K562 (cell line): ENCODE measurements at regions not wholly inside any gene's neighbourhood (a gene's known extent, or its start where the extent isn't known, plus 50 kb on each side); places are given as distances from the start of the nearest gene placed in this dataset.

Source experiments
- ATAC-seq: fragments of 200-7000 bp; cut with Tn5 transposase; 3 replicates; pipeline ENCODE4 v1.9.1; 2020; ENCODE audit warnings: moderate library complexity
- BruUV-seq: library from RNA; stranded (reverse); fragments of 400-500 nt; replicated peaks from 2 replicates; lab custom pipeline; 2021; lab: Mats Ljungman, UMichigan
- CTCF ChIA-PET: fragments of 300-600 bp; formaldehyde crosslinking; extraction: SDS; loops from one replicate; lab custom pipeline; 2021; ENCODE audit warnings: low intra/inter-chr PET ratio; lab: Yijun Ruan, JAX
- POLR2A ChIA-PET: fragments of 300-600, 350-650 bp; sonication (Branson Sonifier 250); formaldehyde crosslinking; extraction: SDS; loops from one replicate; lab custom pipeline; 2021; ENCODE audit warnings: antibody characterized with exemption, inconsistent platforms; lab: Yijun Ruan, JAX
- DNase-seq, 4 experiments: peaks; one replicate each; pipeline versions ENCODE4 v3.0.0 to v3.0.0-alpha.2; 2011 to 2018; ENCODE audit warnings: low spot score in 3 of 4, mixed read lengths in 3 of 4; ENCODE audit errors: extremely low read depth in 1 of 4
- FAIRE-seq: peaks from 2 replicates; lab custom pipeline; 2011; peaks lifted over from hg19 to GRCh38; lab: Jason Lieb, UNC
- H2AFZ ChIP-seq: 2 replicates; pipeline ENCODE4 v1.6.0; 2011; ENCODE audit warnings: low read depth, low read length, control low read depth, inconsistent platforms
- H3K27ac ChIP-seq: fragments of 200-600 bp; 3 replicates; pipeline ENCODE4 v1.8.0; 2011; ENCODE audit warnings: low read depth, mild to moderate bottlenecking, control low read depth, inconsistent platforms, low read length, moderate library complexity, mixed read lengths; ENCODE audit errors: extremely low read depth
- H3K27me3 ChIP-seq, 2 experiments: fragments of 300-600 bp in 1 of 2; 2 replicates in 1 of 2; 3 replicates in 1 of 2; pipeline versions ENCODE4 v1.6.0 to v1.8.0; 2011; ENCODE audit warnings: inconsistent platforms in 2 of 2, low read length in 2 of 2, mild to moderate bottlenecking in 1 of 2, mixed read lengths in 1 of 2, moderate library complexity in 1 of 2; ENCODE audit not compliant: control insufficient read depth in 2 of 2, insufficient read depth in 2 of 2
- H3K36me3 ChIP-seq: fragments of 300-600 bp; 3 replicates; pipeline ENCODE4 v1.8.0; 2011; ENCODE audit warnings: mild to moderate bottlenecking, low read length, inconsistent platforms; ENCODE audit not compliant: control insufficient read depth, insufficient read depth
- H3K4me1 ChIP-seq, 2 experiments: fragments of 200-600 bp in 1 of 2; replicated peaks in 1 of 2; 2 replicates in 1 of 2; 3 replicates in 1 of 2; pipeline versions ENCODE4 v1.5.1 to v1.8.0; 2011; ENCODE audit warnings: inconsistent platforms in 2 of 2, low read length in 2 of 2, mild to moderate bottlenecking in 1 of 2, mixed read lengths in 1 of 2, moderate library complexity in 1 of 2; ENCODE audit not compliant: control insufficient read depth in 2 of 2, insufficient read depth in 2 of 2
- H3K4me2 ChIP-seq: 2 replicates; pipeline ENCODE4 v1.6.1; 2011; ENCODE audit warnings: low read length, control low read depth, inconsistent platforms, mixed read lengths; ENCODE audit not compliant: insufficient read depth
- H3K4me3 ChIP-seq: fragments of 200-600 bp; sonication (generic), shearing (Covaris generic); 2 replicates; pipeline ENCODE4 v1.5.1; 2016; ENCODE audit warnings: control low read depth, inconsistent platforms
- H3K79me2 ChIP-seq: fragments of 200-600 bp; 3 replicates; pipeline ENCODE4 v1.8.0; 2011; ENCODE audit warnings: low read length, inconsistent platforms; ENCODE audit not compliant: control insufficient read depth, insufficient read depth
- H3K9ac ChIP-seq, 2 experiments: 2 replicates each; pipeline versions ENCODE4 v1.6.0 to v1.6.1; 2011; ENCODE audit warnings: low read depth in 2 of 2, low read length in 2 of 2, control low read depth in 1 of 2, inconsistent platforms in 1 of 2, mild to moderate bottlenecking in 1 of 2, mixed read lengths in 1 of 2; ENCODE audit not compliant: insufficient read depth in 1 of 2
- H3K9me1 ChIP-seq: one replicate; pipeline ENCODE4 v1.6.0; 2011; ENCODE audit warnings: inconsistent platforms, mild to moderate bottlenecking, low read length, moderate library complexity; ENCODE audit not compliant: control insufficient read depth, insufficient read depth
- H3K9me3 ChIP-seq: replicated peaks from 2 replicates; pipeline ENCODE4 v1.5.1; 2011; ENCODE audit warnings: low read depth, low read length, inconsistent platforms; ENCODE audit not compliant: control insufficient read depth, insufficient read depth
- H4K20me1 ChIP-seq: replicated peaks from 2 replicates; pipeline ENCODE4 v1.6.1; 2011; ENCODE audit warnings: low read length, inconsistent platforms, mixed read lengths; ENCODE audit not compliant: control insufficient read depth, insufficient read depth
- CBX2 ChIP-seq: fragments of 200-600 bp; sonication (generic); IDR thresholded peaks from one replicate; pipeline ENCODE4 v1.6.1; 2012; ENCODE audit warnings: mild to moderate bottlenecking, low read length, inconsistent platforms; ENCODE audit not compliant: insufficient read depth, poor library complexity, severe bottlenecking
- CHAMP1 ChIP-seq: fragments of 450-650 bp; IDR thresholded peaks from 2 replicates; pipeline ENCODE4 v1.6.1; 2016; ENCODE audit warnings: mild to moderate bottlenecking
- DIDO1 ChIP-seq: fragments of 450-650 bp; IDR thresholded peaks from 2 replicates; pipeline ENCODE4 v1.6.1; 2016; ENCODE audit warnings: low read depth, missing biosample characterization, missing genetic modification characterization
- DNMT1 ChIP-seq: fragments of 450-650 bp; IDR thresholded peaks from 2 replicates; pipeline ENCODE4 v1.6.1; 2016; ENCODE audit warnings: antibody characterized with exemption, mild to moderate bottlenecking
- GTF3C2 ChIP-seq: IDR thresholded peaks from 3 replicates; pipeline ENCODE4 v1.6.1; 2011; ENCODE audit warnings: borderline replicate concordance, mild to moderate bottlenecking, moderate library complexity; ENCODE audit not compliant: insufficient read length; ENCODE audit errors: extremely low read depth
- HNRNPUL1 ChIP-seq: fragments of 200-400 bp; formaldehyde crosslinking; IDR thresholded peaks from 2 replicates; pipeline ENCODE4 v1.6.1; 2017; ENCODE audit warnings: low read length
- KLF16 ChIP-seq: IDR thresholded peaks from 2 replicates; pipeline ENCODE4 v1.6.1; 2016; ENCODE audit warnings: antibody characterized with exemption
- MECOM ChIP-seq: fragments of 250-450 bp; sonication (Bioruptor Pico); IDR thresholded peaks from 2 replicates; pipeline ENCODE4 v1.8.0; 2022; ENCODE audit warnings: inconsistent platforms
- NFE2L1 ChIP-seq: fragments of 450-650 bp; IDR thresholded peaks from 2 replicates; pipeline ENCODE4 v1.6.1; 2016; ENCODE audit warnings: missing genetic modification characterization, low read depth, mild to moderate bottlenecking, missing compliant biosample characterization, moderate library complexity, borderline replicate concordance
- PHF20 ChIP-seq: fragments of 450-650 bp; IDR thresholded peaks from 2 replicates; pipeline ENCODE4 v1.6.1; 2018; ENCODE audit not compliant: partially characterized antibody
- PPARD ChIP-seq: fragments of 250-450 bp; sonication (Bioruptor Pico); IDR thresholded peaks from 2 replicates; pipeline ENCODE4 v1.8.0; 2022; ENCODE audit warnings: inconsistent platforms, mild to moderate bottlenecking, moderate library complexity
- RBM39 ChIP-seq: fragments of 200-400 bp; formaldehyde crosslinking; optimal IDR thresholded peaks from 2 replicates; pipeline ENCODE3; 2018; ENCODE audit warnings: low read depth, low read length
- WHSC1 ChIP-seq: IDR thresholded peaks from one replicate; pipeline ENCODE4 v1.6.1; 2012; ENCODE audit warnings: low read length, control low read depth, inconsistent platforms
- ZC3H11A ChIP-seq: IDR thresholded peaks from 2 replicates; pipeline ENCODE4 v1.6.1; 2012; ENCODE audit warnings: low read depth, low read length, improper control_type of control experiment
- ZNF165 ChIP-seq: fragments of 250-450 bp; sonication (Bioruptor Pico); IDR thresholded peaks from 2 replicates; pipeline ENCODE4 v1.4.0; 2020; ENCODE audit warnings: borderline replicate concordance
- ZSCAN32 ChIP-seq: fragments of 450-650 bp; formaldehyde crosslinking; IDR thresholded peaks from 2 replicates; pipeline ENCODE4 v1.4.0; 2020; ENCODE audit warnings: mild to moderate bottlenecking, moderate library complexity
- WGBS: fragments of 100-300 bp; shearing (Covaris generic); methylation state at CpG from one replicate; pipeline ENCODE4 v1.1.6; 2016; ENCODE audit warnings: low coverage, mixed read lengths; ENCODE audit not compliant: insufficient coverage; ENCODE audit errors: missing lambda C conversion rate; 5-methylcytosine and 5-hydroxymethylcytosine counted together
- in situ Hi-C: fragments of 300-500 bp; cut with MboI; formaldehyde crosslinking; loops from 4 replicates; pipeline ENCODE4 v1.15.0; 2018; ENCODE audit warnings: inconsistent platforms, mixed read lengths
- intact Hi-C: fragments of 100-400 bp; cut with micrococcal nuclease; formaldehyde crosslinking; loops from 2 replicates; pipeline ENCODE4 v1.14.2; 2022
- TF ChIP-seq, protein P1 (sequence below): fragments of 450-650 bp; formaldehyde crosslinking; IDR thresholded peaks from 2 replicates; pipeline ENCODE4 v1.4.0; 2020; ENCODE audit warnings: mild to moderate bottlenecking

DNA sequence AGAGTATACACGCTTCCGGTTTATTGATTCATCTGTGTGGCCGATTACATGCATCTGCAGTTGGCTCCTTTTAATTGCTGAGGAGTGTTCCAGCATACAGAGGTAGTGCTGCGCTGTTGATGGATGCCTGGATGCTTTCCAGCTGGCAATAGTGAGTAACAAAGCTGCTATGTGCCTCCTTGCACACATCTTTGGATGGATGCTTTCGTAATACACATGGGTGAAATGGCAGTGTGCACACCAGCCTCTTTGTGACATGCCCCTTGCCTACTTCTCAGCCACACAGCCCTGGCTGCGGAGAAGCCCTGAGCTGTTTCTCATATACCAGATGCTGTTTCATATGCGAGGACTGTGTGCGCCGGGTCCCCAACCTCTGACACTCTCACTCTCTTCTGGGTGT is 151.0 kb downstream of the GADD45G start (continued):
- TF ChIP-seq DIDO1 (tag): no peak

- Histone ChIP-seq H4K20me1 (no peaks in the 10 kb centered on the region), H3K4me3 (no peak overlapping the region), H3K9me1 (no peaks in the 10 kb centered on the region), H3K4me1 (no peaks in the 10 kb centered on the region), H3K9me3 (no peaks in the 10 kb centered on the region), H2AFZ (no peak overlapping the region), H3K4me2 (no peak overlapping the region), H3K79me2 (no peaks in the 10 kb centered on the region), H3K27me3 (no peaks in the 10 kb centered on the region; a peak in 1 of 5 replicates), H3K36me3 (no peaks in the 10 kb centered on the region), H3K27ac (no peak overlapping the region), H3K9ac (no peak overlapping the region)
- no peak for FAIRE-seq
- ChIA-PET POLR2A (no interaction called here), CTCF (no interaction called here)
- BruUV-seq: no TSS peak
- in situ Hi-C loops: no loop called here
- no peak for DNase-seq
- intact Hi-C loops: no loop called here
- 0% methylated on average over 3 of the region's 8 CpGs for WGBS
- no peak for ATAC-seq
- TF ChIP-seq GTF3C2: no peak
- no peak for TF ChIP-seq HNRNPUL1
- TF ChIP-seq CBX2: no peak
- TF ChIP-seq PHF20: no peak
- no peak for TF ChIP-seq ZC3H11A
- no peak for TF ChIP-seq NFE2L1 (tag)
- TF ChIP-seq, protein P1, sequence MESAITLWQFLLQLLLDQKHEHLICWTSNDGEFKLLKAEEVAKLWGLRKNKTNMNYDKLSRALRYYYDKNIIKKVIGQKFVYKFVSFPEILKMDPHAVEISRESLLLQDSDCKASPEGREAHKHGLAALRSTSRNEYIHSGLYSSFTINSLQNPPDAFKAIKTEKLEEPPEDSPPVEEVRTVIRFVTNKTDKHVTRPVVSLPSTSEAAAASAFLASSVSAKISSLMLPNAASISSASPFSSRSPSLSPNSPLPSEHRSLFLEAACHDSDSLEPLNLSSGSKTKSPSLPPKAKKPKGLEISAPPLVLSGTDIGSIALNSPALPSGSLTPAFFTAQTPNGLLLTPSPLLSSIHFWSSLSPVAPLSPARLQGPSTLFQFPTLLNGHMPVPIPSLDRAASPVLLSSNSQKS: no peak
- no peak for TF ChIP-seq CHAMP1
- TF ChIP-seq PPARD: no peak
- TF ChIP-seq WHSC1: no peak
- no peak for TF ChIP-seq MECOM
- TF ChIP-seq ZSCAN32 (CRISPR knock-in tag): no peak
- TF ChIP-seq ZNF165 (CRISPR knock-in tag): no peak
- no peak for TF ChIP-seq KLF16
- TF ChIP-seq DNMT1: no peak
- TF ChIP-seq RBM39: no peak
Observed at GRCh38 chr9:89756891-89757537, 152.2 kb downstream of the GADD45G start.
